Activated naive CD8-positive, alpha-beta T cell (primary cell): ENCODE measurements at regions not wholly inside any gene's neighbourhood (a gene's known extent, or its start where the extent isn't known, plus 50 kb on each side); places are given as distances from the start of the nearest gene placed in this dataset.

Experiments
- H3K27ac Mint-ChIP-seq: one replicate; pipeline ENCODE4 v1.8.0; 2021; ENCODE audit warnings: mixed read lengths
- H3K27me3 Mint-ChIP-seq: one replicate; pipeline ENCODE4 v1.8.0; 2021; ENCODE audit warnings: mixed read lengths
- H3K36me3 Mint-ChIP-seq: one replicate; pipeline ENCODE4 v1.8.0; 2021; ENCODE audit warnings: mixed read lengths
- H3K4me1 Mint-ChIP-seq: one replicate; pipeline ENCODE4 v1.8.0; 2021; ENCODE audit warnings: low read depth, mixed read lengths
- H3K4me3 Mint-ChIP-seq: one replicate; pipeline ENCODE4 v1.8.0; 2021; ENCODE audit warnings: mild to moderate bottlenecking, mixed read lengths
- H3K9me3 Mint-ChIP-seq: one replicate; pipeline ENCODE4 v1.8.0; 2021; ENCODE audit warnings: low read depth, mixed read lengths

DNA sequence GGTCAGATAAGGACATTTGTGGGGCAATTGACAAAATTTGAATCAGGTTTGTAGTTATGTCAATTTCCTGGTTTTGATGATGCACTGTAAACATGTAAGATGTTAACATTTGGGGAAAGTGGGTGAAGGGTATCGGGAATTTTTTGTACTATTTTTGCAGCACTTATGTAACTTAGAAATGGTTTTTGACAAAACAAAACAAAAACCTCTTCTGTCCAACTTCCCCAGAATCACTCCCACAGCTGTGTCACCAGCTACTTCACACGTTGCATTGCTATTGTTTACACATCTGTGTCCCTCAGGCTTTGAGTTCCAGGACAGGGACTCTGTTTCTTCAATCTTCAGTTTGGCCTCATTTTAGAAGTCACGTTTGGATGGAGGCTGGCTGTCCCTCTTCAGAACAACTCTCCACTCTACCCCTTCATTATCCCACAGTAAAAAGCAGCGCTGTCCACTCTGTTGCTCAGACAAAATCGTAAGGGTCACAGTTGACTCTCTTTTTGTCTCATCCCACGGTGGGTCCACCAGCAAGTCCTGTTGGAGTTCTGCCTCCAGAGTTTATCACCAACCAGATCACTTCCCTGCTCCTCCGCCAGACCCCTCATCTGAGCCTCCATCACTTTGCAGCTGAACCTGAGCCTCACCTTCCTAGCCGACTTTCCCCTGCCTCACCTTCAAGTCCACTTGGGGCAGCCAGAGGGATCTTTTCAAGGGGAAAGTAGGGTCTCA, 63.2 kb downstream of the NENF start:
- Mint-ChIP-seq H3K27ac (no peak overlapping the region), H3K9me3 (no peaks in the 10 kb centered on the region), H3K27me3 (no peaks in the 10 kb centered on the region), H3K4me3 (no peak overlapping the region), H3K4me1 (no peaks in the 10 kb centered on the region), H3K36me3 (no peaks in the 10 kb centered on the region)

DNA sequence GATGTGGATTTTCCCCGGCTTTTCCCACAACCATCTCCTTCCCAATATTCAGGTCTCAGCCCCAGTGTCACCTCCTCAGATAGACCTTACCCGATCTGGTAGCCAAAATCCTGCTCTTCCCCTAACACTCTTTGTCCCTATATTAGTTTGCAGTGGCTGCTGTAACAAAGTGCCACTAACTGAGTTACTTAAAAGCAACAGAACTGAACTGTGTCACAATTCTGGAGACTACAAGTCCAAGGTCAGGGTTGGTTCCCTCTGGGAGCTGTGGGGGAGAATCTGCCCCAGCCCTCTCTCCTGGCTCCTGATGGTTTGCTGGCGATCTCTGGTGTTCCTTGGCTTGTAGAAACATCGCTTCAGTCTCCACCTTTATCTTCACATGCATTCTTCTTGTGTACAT, 64.0 kb downstream of the NENF start:
- Mint-ChIP-seq H3K27ac (no peak overlapping the region), H3K27me3 (no peaks in the 10 kb centered on the region), H3K36me3 (no peaks in the 10 kb centered on the region), H3K4me1 (no peaks in the 10 kb centered on the region), H3K9me3 (no peaks in the 10 kb centered on the region), H3K4me3 (no peak overlapping the region)

DNA sequence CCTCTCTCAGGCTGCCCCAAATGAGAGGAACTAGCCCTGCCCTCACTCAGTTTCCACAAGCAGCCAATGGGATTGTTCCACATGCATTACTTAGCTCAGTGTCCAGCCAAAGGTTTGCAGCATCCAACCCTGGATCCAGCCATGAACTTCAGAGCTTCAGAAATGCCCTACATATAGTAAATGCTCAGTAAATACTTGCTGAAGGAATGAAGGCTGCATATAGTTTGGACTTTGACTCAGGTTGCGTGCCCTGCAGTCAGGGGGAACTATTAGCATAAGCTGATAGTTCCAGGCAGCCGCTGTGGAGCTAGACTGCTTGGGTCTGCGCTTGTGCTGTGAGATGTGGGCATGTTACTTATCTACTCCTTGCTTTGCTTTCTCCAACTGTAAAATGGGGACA, 64.8 kb downstream of the NENF start:
- no peak overlapping the region for H3K27ac Mint-ChIP-seq
- no peaks in the 10 kb centered on the region for H3K36me3 Mint-ChIP-seq
- no peak overlapping the region for H3K4me3 Mint-ChIP-seq
- no peaks in the 10 kb centered on the region for H3K9me3 Mint-ChIP-seq
- no peaks in the 10 kb centered on the region for H3K27me3 Mint-ChIP-seq
- no peaks in the 10 kb centered on the region for H3K4me1 Mint-ChIP-seq

DNA sequence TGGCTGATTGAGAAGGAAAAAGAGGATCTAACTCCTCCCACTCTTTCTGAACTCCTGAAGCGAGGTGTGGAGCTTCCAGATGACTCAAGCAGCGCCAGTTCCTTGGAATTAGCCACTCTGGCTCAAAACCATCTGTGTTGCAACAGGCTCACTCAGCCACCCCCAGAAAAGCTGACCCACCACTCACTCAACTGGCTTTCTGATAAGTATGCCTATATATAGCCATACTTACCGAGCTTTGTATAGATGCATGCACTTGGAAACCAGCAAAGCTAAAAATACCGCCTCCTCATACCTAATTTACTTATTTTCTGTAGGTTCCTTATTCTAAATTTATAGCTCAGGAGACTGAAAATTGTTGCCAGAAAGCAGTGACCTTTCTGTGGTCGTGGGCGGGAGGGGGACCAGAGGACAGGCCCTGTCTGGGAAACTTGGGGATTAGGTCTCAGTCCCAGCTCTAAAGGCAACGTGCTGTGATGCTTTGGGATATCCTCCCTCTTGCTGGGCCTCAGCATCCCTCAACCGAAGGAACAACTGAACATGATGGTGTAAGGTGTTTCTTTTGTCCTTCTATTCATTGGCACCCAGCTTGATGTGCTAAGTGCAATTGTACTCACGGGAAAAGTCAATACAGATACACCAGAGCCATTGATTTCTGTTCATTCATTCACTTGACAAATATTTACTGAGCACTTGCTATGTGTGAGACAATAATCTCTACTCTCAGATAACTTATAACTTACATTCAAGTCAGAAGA, 65.7 kb downstream of the NENF start:
- no peaks in the 10 kb centered on the region for H3K4me1 Mint-ChIP-seq
- H3K4me3 Mint-ChIP-seq, result no peak overlapping the region
- no peaks in the 10 kb centered on the region for H3K9me3 Mint-ChIP-seq
- H3K36me3 Mint-ChIP-seq, result no peaks in the 10 kb centered on the region
- H3K27me3 Mint-ChIP-seq, result no peaks in the 10 kb centered on the region
- no peak overlapping the region for H3K27ac Mint-ChIP-seq

DNA sequence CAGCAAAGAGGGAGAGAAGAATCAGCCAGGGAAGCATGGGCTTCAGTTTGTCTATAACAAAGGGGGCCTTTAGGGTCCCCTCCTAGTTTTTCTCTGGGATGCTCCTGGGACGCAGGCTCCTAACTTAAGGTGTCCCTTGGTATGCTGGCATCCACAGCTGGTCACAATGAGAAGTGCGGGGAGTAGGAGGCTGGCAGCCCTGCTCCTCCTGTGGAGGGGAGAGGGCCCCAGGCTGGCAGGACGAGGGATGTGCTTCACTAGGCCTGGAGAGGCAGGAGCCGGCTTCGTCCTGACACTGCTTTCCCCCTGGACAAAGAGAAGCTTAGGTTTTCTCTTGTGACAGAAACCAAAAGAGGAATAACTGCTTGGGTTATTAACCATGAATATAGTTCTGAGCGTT, 67.6 kb downstream of the NENF start:
- H3K27ac Mint-ChIP-seq, result no peak overlapping the region
- H3K4me3 Mint-ChIP-seq, result no peak overlapping the region
- no peaks in the 10 kb centered on the region for H3K4me1 Mint-ChIP-seq
- no peaks in the 10 kb centered on the region for H3K36me3 Mint-ChIP-seq
- no peaks in the 10 kb centered on the region for H3K27me3 Mint-ChIP-seq
- no peaks in the 10 kb centered on the region for H3K9me3 Mint-ChIP-seq

DNA sequence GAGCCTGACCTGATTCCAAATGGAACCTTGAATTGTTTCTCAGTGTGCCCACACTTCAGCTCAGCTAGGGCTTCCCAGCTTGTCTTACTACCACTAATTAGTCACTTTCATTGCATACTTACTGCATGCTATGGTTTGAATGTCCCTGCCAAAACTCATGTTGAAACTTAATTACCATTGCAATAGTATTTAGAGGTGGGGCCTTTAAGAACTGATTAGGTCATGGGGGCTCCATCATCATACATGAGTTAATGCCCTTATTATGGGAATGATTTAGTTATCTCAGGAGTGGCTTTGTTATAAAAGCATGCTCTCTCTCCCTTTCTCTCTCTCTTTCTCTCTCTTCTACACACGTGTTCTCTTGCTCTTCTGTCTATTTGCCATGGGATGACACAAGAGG, 68.3 kb downstream of the NENF start:
- Mint-ChIP-seq H3K4me1 (no peaks in the 10 kb centered on the region), H3K27ac (no peak overlapping the region), H3K9me3 (no peaks in the 10 kb centered on the region), H3K4me3 (no peak overlapping the region), H3K27me3 (no peaks in the 10 kb centered on the region), H3K36me3 (no peaks in the 10 kb centered on the region)

DNA sequence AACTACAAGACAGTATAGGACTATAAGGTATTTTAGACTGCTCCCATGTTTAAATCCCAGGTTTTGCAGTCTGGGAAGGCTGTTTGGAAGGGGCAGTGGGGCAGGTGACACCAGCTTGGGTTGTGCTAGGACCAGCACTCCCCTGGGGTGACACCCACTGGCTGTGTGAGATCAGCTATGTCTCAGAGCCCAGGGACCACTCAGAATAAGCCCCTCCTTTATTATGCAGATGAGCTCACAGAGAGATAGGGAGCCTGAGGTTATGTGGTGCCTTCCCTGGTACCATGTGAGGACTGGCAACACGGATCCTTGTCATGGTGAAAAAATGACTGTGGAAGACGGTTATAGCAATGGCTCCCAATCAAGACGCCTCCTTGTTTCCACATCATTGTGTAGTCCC, 71.0 kb downstream of the NENF start:
- Mint-ChIP-seq H3K36me3 (no peaks in the 10 kb centered on the region), H3K27ac (no peak overlapping the region), H3K4me1 (no peaks in the 10 kb centered on the region)

DNA sequence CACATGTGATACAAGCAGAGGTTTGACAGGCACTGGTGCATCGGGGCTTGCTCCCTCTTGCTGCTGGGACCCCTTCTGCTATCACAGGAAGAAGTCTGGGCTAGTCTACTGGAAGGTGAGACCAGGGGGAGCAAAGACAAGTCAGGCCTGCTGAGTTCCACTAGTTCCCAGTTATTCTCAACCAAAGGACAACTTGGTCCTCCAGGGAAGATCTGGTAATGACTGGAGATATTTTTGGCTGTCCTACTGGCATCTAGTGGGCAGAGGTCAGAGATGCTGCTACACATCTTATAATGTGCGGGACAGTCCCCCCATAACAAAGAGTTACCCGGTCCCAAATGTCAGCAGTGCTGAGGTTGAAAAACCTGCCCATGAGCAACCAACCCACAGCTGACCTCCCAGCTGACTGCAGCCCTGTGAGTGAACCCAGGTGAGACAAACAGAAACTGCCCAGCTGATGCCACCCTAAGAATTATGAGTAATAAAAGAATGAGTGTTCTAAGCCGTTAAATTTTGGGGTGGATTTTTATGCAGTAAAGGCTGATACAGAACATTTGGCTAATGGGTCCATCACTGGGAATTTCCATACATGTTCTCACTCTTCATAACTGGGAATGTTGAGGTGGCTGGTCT, 71.6 kb downstream of the NENF start:
- Mint-ChIP-seq H3K27me3 (peaks cover 3% of the 10 kb centered on the region), H3K27ac (no peak overlapping the region)

More for the DNA sequence above, 71.0 kb downstream of the NENF start:
- Mint-ChIP-seq H3K27me3 (peaks cover 3% of the 10 kb centered on the region), H3K4me3 (no peak overlapping the region), H3K9me3 (no peaks in the 10 kb centered on the region)

DNA sequence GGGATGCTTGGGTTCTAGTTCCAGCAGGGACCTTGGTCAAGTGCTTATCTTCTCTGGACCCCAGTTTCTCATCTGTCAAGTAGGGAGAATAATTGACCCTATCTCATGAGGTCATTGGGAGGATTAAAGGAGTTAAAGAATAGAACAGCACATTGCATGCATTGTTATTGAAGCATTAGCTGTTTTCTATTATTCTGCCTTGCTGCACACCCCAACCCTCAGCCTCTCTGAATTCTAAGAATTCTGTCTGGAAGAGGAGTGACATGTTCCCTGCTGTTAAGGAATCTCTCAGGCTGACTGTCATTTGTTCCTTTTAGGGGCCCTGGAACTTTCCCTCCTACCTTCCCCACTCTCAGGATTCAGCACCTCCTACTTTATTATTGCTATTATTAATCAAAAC, 73.9 kb downstream of the NENF start:
- peaks cover 3% of the 10 kb centered on the region for H3K27me3 Mint-ChIP-seq
- H3K9me3 Mint-ChIP-seq, result no peaks in the 10 kb centered on the region
- no peak overlapping the region for H3K4me3 Mint-ChIP-seq
- H3K4me1 Mint-ChIP-seq, result no peaks in the 10 kb centered on the region
- no peaks in the 10 kb centered on the region for H3K36me3 Mint-ChIP-seq
- no peak overlapping the region for H3K27ac Mint-ChIP-seq

More for the DNA sequence above, 71.6 kb downstream of the NENF start:
- Mint-ChIP-seq H3K9me3 (no peaks in the 10 kb centered on the region), H3K36me3 (no peaks in the 10 kb centered on the region), H3K4me1 (no peaks in the 10 kb centered on the region), H3K4me3 (no peak overlapping the region)

DNA sequence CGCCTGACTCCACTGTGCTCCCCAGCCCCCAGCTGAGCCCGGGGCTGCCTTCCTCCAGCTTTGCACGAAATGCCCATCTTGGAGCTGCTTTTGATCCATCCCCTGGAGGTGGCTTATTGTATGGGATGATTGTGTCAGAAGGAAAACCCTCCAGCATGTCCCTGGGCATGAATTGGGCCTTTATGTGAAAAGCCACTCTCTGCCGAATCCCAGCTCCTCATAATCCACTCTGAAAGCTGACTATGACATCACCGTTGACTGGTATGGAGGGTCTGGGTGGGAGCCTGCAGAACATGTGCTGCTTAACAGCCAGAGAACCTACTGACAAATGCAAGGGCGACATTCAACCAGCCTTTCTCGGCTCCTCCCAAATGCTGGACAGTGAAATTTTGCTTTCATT, 74.6 kb downstream of the NENF start:
- Mint-ChIP-seq H3K9me3 (no peaks in the 10 kb centered on the region), H3K4me3 (no peak overlapping the region), H3K27me3 (peaks cover 6% of the 10 kb centered on the region), H3K4me1 (no peaks in the 10 kb centered on the region), H3K27ac (no peak overlapping the region), H3K36me3 (no peaks in the 10 kb centered on the region)

DNA sequence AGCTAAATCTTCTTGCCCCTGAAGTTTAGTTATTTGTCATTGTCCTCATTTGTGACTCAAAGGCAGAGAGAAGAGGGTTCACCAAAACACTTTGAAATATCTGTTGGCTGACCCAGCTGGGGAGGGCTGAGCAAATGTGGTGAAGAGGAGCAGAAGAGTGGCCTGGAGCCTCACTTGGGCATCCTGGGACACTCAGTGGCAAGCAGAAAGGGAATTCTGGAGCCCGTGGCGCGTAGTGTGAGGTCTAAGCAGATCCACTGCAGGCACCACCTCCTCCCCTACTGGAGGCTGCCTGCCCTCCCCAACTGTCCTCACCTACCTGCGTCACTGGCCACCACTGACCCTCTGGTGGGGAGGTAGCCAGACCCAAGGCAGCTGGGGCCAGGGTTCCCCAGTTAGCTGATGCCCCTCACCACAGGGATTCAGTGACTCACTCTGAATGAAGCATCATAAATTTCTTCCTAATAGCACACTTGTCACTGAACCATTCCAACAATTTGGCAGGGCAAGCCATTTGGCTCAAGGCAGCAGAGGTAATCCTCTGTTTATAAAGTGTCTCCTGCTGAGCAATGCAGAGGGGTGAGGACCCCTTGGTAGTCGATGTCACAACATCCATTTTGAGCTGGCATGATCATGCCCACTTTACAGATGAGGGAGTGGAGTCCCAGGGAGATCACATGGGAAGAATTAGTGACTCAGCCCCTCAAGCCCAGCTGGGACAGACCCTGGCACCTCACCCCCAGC, 80.3 kb downstream of the NENF start:
- Mint-ChIP-seq H3K9me3 (no peaks in the 10 kb centered on the region), H3K36me3 (no peaks in the 10 kb centered on the region), H3K27ac (no peak overlapping the region), H3K27me3 (peaks cover 24% of the 10 kb centered on the region), H3K4me3 (no peak overlapping the region), H3K4me1 (no peaks in the 10 kb centered on the region)

DNA sequence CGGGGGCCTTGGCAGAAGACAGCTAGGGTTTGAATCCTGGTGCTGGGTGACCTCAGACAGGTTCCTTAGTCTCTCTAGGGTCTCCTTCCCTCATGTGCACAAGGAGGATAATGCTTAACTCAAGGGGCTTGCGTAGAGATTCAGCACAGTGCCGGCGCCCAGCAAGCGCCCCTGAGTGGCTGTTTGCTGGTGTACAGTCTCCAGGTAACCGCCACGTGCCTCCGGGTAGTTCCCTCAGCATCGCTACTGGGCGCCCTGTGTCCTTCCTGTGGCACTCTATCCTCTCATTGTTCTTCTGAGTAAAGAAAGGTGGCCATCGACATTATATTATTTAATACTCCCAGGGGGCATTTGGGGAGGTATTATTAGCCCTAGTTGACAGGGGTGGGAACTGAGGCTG, 80.9 kb downstream of the NENF start:
- H3K27ac Mint-ChIP-seq, result no peak overlapping the region
- H3K4me3 Mint-ChIP-seq, result peak overlapping the region; percentile 42
- no peaks in the 10 kb centered on the region for H3K9me3 Mint-ChIP-seq
- H3K4me1 Mint-ChIP-seq, result no peaks in the 10 kb centered on the region
- H3K36me3 Mint-ChIP-seq, result no peaks in the 10 kb centered on the region
- peaks cover 24% of the 10 kb centered on the region for H3K27me3 Mint-ChIP-seq

DNA sequence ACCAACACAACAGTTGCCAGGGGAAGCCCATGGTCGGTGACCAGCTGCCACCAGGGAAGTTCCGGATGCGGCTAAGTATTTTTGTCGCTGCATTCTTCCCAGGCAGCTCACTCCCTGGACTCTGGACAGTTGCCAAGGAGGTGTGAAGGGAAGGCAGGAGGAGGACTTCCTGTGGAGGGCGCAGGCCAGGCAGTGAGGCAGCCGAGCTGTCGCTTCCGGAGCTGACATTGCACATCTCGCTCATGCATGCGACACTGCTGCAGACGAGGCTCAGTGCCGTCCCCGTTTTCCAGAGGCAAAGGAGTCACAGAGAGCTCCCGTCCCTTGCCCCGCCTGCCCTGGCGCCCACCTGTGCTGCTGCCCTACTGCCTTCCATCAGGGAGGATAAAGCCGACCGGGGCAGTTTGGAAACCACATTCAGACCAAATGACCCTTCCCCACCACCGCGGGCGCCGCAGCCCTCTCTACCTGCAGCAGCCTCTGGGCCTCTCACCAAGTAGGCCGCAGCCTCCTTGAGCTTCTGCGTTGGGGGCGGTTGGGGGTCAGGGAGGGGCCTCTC, 81.4 kb downstream of the NENF start:
- H3K27ac Mint-ChIP-seq, result no peak overlapping the region
- no peaks in the 10 kb centered on the region for H3K4me1 Mint-ChIP-seq
- peak overlapping the region; percentile 42 for H3K4me3 Mint-ChIP-seq
- peaks cover 24% of the 10 kb centered on the region for H3K27me3 Mint-ChIP-seq
- no peaks in the 10 kb centered on the region for H3K36me3 Mint-ChIP-seq
- H3K9me3 Mint-ChIP-seq, result no peaks in the 10 kb centered on the region

DNA sequence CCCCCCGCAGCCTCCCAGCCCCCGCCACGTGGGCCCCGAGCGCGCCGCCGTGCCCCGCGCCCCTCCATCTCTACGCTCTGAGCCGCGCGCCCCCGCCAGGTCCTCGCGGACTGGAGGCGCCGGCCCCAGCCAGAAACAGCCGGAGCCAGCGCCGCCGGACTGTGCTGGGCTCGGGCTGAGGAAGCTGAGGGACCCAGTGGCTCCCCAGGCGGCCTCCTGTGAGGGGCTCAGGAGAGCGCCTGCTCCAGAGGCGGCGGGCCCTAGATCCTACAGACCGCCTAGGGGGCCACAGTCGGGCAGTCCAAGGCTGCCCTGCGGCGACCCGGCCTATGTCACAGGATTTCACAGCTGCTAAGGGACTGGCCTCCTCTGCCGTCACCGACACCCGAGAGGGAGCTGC, 82.1 kb downstream of the NENF start:
- H3K4me1 Mint-ChIP-seq, result no peaks in the 10 kb centered on the region
- no peaks in the 10 kb centered on the region for H3K36me3 Mint-ChIP-seq
- no peak overlapping the region for H3K4me3 Mint-ChIP-seq
- H3K27me3 Mint-ChIP-seq, result peaks cover 24% of the 10 kb centered on the region
- H3K9me3 Mint-ChIP-seq, result no peaks in the 10 kb centered on the region
- H3K27ac Mint-ChIP-seq, result no peak overlapping the region

DNA sequence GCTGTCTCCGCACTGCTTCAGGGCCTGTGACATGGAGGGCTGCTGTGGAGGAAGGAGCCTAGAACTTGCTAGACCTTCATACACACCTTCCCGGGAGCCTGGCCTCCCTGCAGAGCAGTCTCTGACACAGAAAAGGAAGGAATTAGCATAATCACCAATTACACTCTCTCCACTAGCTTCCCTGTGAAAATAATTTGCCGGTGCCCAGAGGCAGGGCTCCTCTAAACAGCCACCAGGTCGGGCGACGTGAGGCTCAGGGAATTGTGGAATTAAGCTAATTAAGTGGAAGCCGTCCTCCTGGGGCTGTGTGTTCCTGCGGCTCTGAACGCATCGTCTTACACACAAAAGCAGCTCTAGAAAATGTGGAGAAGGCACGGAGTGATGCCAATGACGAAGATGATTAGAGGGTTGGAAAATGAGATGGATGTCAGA, 82.6 kb downstream of the NENF start:
- Mint-ChIP-seq H3K27me3 (peaks cover 24% of the 10 kb centered on the region), H3K4me3 (peak overlapping the region; percentile 42), H3K4me1 (no peaks in the 10 kb centered on the region), H3K9me3 (no peaks in the 10 kb centered on the region), H3K27ac (no peak overlapping the region), H3K36me3 (no peaks in the 10 kb centered on the region)
